Smooth muscle cell (in vitro differentiated cells): ENCODE measurements at regions not wholly inside any gene's neighbourhood (a gene's known extent, or its start where the extent isn't known, plus 50 kb on each side); places are given as distances from the start of the nearest gene placed in this dataset.
A peak's percentile ranks its signal among the peaks of the same experiment; 100 is the strongest.

Experiments
- DNase-seq: peaks from one replicate; lab custom pipeline; 2025; ENCODE audit not compliant: unreplicated experiment; lab: John Stamatoyannopoulos, UW
- H2AFZ ChIP-seq: fragments of 200-600 bp; sonication (generic); 2 replicates; pipeline ENCODE4 v1.6.0; 2016; ENCODE audit warnings: antibody characterized with exemption, low read depth, mild to moderate bottlenecking
- H3F3A ChIP-seq: fragments of 200-600 bp; sonication (generic); 2 replicates; pipeline ENCODE4 v1.6.0; 2017; ENCODE audit warnings: antibody characterized with exemption, low read depth
- H3K27ac ChIP-seq: fragments of 200-600 bp; sonication (generic); 2 replicates; pipeline ENCODE4 v1.5.1; 2016; ENCODE audit warnings: low read depth, mild to moderate bottlenecking
- H3K27me3 ChIP-seq: fragments of 200-600 bp; sonication (generic); 2 replicates; pipeline ENCODE4 v1.6.1; 2016; ENCODE audit warnings: low read depth, mild to moderate bottlenecking
- H3K36me3 ChIP-seq: fragments of 200-600 bp; sonication (generic); 2 replicates; pipeline ENCODE4 v1.5.1; 2016; ENCODE audit warnings: low read depth
- H3K4me1 ChIP-seq: fragments of 200-600 bp; sonication (generic); 2 replicates; pipeline ENCODE4 v1.5.1; 2016; ENCODE audit warnings: low read depth
- H3K4me2 ChIP-seq: fragments of 200-600 bp; sonication (generic); 2 replicates; pipeline ENCODE4 v1.6.0; 2016; ENCODE audit warnings: mild to moderate bottlenecking
- H3K4me3 ChIP-seq: fragments of 200-600 bp; sonication (generic); 2 replicates; pipeline ENCODE4 v1.5.1; 2016; ENCODE audit warnings: mild to moderate bottlenecking
- H3K79me2 ChIP-seq: fragments of 200-600 bp; sonication (generic); 2 replicates; pipeline ENCODE4 v1.6.0; 2016; ENCODE audit warnings: low read depth, mild to moderate bottlenecking
- H3K9ac ChIP-seq: fragments of 200-600 bp; sonication (generic); 2 replicates; pipeline ENCODE4 v1.6.0; 2016; ENCODE audit warnings: low read depth
- H3K9me3 ChIP-seq: fragments of 200-600 bp; sonication (generic); replicated peaks from 2 replicates; pipeline ENCODE4 v1.5.1; 2016; ENCODE audit warnings: low read depth
- H4K20me1 ChIP-seq: fragments of 200-600 bp; sonication (generic); 2 replicates; pipeline ENCODE4 v1.6.0; 2016; ENCODE audit warnings: low read depth
- WGBS: methylation state at CpG from one replicate; pipeline ENCODE4 v1.1.7; 2016; ENCODE audit warnings: low lambda C conversion rate; 5-methylcytosine and 5-hydroxymethylcytosine counted together
- TF ChIP-seq, protein P1 (sequence below): fragments of 200-600 bp; sonication (generic); IDR thresholded peaks from 2 replicates; pipeline ENCODE4 v1.5.1; 2017; ENCODE audit warnings: borderline replicate concordance, mild to moderate bottlenecking, antibody characterized with exemption; ENCODE audit not compliant: insufficient read depth, poor library complexity, severe bottlenecking

GRCh38 chr3:72151465-72152238 is 366.7 kb upstream of the PROK2 start:
- H2AFZ ChIP-seq = no peak overlapping the region
- WGBS = 95% methylated on average over 9 of the region's 9 CpGs
- no peak overlapping the region for H3K27ac ChIP-seq
- H3K36me3 ChIP-seq = no peaks in the 10 kb centered on the region
- no peaks in the 10 kb centered on the region for H4K20me1 ChIP-seq
- H3K9ac ChIP-seq = no peak overlapping the region
- no peaks in the 10 kb centered on the region for H3K27me3 ChIP-seq
- H3K4me2 ChIP-seq = peak overlapping the region; percentile 79
- H3F3A ChIP-seq = peaks cover 17% of the 10 kb centered on the region
- no peak overlapping the region for H3K4me3 ChIP-seq
- DNase-seq = no peak
- TF ChIP-seq, protein P1, sequence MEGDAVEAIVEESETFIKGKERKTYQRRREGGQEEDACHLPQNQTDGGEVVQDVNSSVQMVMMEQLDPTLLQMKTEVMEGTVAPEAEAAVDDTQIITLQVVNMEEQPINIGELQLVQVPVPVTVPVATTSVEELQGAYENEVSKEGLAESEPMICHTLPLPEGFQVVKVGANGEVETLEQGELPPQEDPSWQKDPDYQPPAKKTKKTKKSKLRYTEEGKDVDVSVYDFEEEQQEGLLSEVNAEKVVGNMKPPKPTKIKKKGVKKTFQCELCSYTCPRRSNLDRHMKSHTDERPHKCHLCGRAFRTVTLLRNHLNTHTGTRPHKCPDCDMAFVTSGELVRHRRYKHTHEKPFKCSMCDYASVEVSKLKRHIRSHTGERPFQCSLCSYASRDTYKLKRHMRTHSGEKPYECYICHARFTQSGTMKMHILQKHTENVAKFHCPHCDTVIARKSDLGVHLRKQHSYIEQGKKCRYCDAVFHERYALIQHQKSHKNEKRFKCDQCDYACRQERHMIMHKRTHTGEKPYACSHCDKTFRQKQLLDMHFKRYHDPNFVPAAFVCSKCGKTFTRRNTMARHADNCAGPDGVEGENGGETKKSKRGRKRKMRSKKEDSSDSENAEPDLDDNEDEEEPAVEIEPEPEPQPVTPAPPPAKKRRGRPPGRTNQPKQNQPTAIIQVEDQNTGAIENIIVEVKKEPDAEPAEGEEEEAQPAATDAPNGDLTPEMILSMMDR = no peak
- H3K79me2 ChIP-seq = no peaks in the 10 kb centered on the region
- no peaks in the 10 kb centered on the region for H3K9me3 ChIP-seq
- H3K4me1 ChIP-seq = no peaks in the 10 kb centered on the region

GRCh38 chr3:72150634-72151412 is 365.9 kb upstream of the PROK2 start:
- no peak overlapping the region for H3K9ac ChIP-seq
- no peaks in the 10 kb centered on the region for H3K36me3 ChIP-seq
- no peak overlapping the region for H2AFZ ChIP-seq
- no peak overlapping the region for H3K27ac ChIP-seq
- H3K9me3 ChIP-seq = no peaks in the 10 kb centered on the region
- no peaks in the 10 kb centered on the region for H3K4me1 ChIP-seq
- no peak for DNase-seq
- WGBS = 90% methylated on average over 6 of the region's 6 CpGs
- TF ChIP-seq, protein P1 = no peak
- H3F3A ChIP-seq = peaks cover 17% of the 10 kb centered on the region
- no peak overlapping the region for H3K4me3 ChIP-seq
- no peaks in the 10 kb centered on the region for H3K27me3 ChIP-seq
- H3K79me2 ChIP-seq = no peaks in the 10 kb centered on the region
- H4K20me1 ChIP-seq = no peaks in the 10 kb centered on the region
- no peak overlapping the region for H3K4me2 ChIP-seq

DNA sequence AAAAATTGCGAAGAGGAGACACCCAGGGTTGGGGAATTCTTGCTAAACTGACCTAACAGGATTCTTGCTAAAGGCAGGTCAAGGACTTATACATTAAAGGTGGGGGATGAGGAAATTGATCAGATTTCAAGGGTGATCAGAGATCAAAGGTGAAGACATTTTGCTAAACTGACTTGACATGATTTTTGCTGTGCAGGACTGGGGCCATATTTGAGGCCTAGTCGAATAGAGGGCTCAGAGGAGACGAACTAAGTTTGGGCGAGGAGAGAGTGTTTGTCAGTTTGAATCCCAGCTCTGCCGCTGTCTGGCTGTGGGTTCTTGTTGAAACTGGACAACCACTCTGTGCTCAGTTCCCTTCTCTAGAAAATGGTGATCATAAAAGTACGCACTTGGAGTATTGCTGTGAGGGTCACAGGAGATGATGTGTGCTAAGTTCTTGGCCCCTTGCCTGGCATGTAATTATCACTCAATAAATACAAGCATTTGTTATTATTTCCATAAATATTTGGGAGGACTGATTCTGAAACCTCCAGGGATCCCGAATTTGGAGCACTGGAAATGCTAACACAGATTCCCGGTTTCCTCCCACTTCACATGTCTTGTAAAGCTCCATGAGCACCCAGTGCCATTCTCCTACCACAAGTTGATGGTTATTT is 364.8 kb upstream of the PROK2 start:
- H3K4me1 ChIP-seq = no peaks in the 10 kb centered on the region
- H3K4me3 ChIP-seq = no peak overlapping the region
- H3F3A ChIP-seq = peaks cover 16% of the 10 kb centered on the region
- no peaks in the 10 kb centered on the region for H3K36me3 ChIP-seq
- no peak overlapping the region for H2AFZ ChIP-seq
- H3K9me3 ChIP-seq = no peaks in the 10 kb centered on the region
- no peak for DNase-seq
- no peak overlapping the region for H3K27ac ChIP-seq
- no peaks in the 10 kb centered on the region for H3K27me3 ChIP-seq
- TF ChIP-seq, protein P1 = no peak
- 98% methylated on average over 8 of the region's 8 CpGs for WGBS
- no peak overlapping the region for H3K4me2 ChIP-seq
- H4K20me1 ChIP-seq = no peaks in the 10 kb centered on the region
- no peaks in the 10 kb centered on the region for H3K79me2 ChIP-seq
- H3K9ac ChIP-seq = no peak overlapping the region
